ENCODE measurements at regions not wholly inside any gene's neighbourhood (a gene's known extent, or its start where the extent isn't known, plus 50 kb on each side); places are given as distances from the start of the nearest gene placed in this dataset.

- DNase-seq = no peak
These were observed 1006.0 kb upstream of the EEF2KMT start for GRCh38 chr16:6103561-6103960.

- DNase-seq = no peak
These were observed 1001.5 kb upstream of the EEF2KMT start for GRCh38 chr16:6099102-6099501.

GRCh38 chr16:6096931-6097670 is 999.5 kb upstream of the EEF2KMT start:
- no peak for DNase-seq

- DNase-seq = no peak
These were observed 997.8 kb upstream of the EEF2KMT start for GRCh38 chr16:6095414-6095813.

GRCh38 chr16:6091021-6091420 is 993.4 kb upstream of the EEF2KMT start:
- no peak for DNase-seq

GRCh38 chr16:6081320-6081976 is 983.9 kb upstream of the EEF2KMT start:
- DNase-seq = peak; percentile 20

- DNase-seq = no peak
These were observed 979.0 kb upstream of the EEF2KMT start for GRCh38 chr16:6076631-6077030.

- DNase-seq = no peak
These were observed 970.5 kb upstream of the EEF2KMT start for GRCh38 chr16:6068063-6068462.

GRCh38 chr16:6066652-6067051 is 969.1 kb upstream of the EEF2KMT start:
- no peak for DNase-seq

GRCh38 chr16:6063526-6063925 is 965.9 kb upstream of the EEF2KMT start:
- no peak for DNase-seq

- no peak for DNase-seq
These were observed 962.1 kb upstream of the EEF2KMT start for GRCh38 chr16:6059671-6060070.

GRCh38 chr16:6057821-6058220 is 960.2 kb upstream of the EEF2KMT start:
- DNase-seq = no peak

GRCh38 chr16:6048017-6048416 is 950.4 kb upstream of the EEF2KMT start:
- no peak for DNase-seq

- DNase-seq = no peak
These were observed 949.7 kb upstream of the EEF2KMT start for GRCh38 chr16:6047325-6047724.

- DNase-seq = no peak
These were observed 941.5 kb upstream of the EEF2KMT start for GRCh38 chr16:6038941-6039645.

GRCh38 chr16:6035161-6035560 is 937.6 kb upstream of the EEF2KMT start:
- no peak for DNase-seq

- DNase-seq = no peak
These were observed 936.9 kb upstream of the EEF2KMT start for GRCh38 chr16:6034511-6034910.

- no peak for DNase-seq
These were observed 934.8 kb upstream of the EEF2KMT start for GRCh38 chr16:6032438-6032837.

GRCh38 chr16:6031567-6031966 is 934.0 kb upstream of the EEF2KMT start:
- no peak for DNase-seq

GRCh38 chr16:6031102-6031501 is 933.5 kb upstream of the EEF2KMT start:
- no peak for DNase-seq

GRCh38 chr16:6027733-6028132 is 930.1 kb upstream of the EEF2KMT start:
- no peak for DNase-seq

- no peak for DNase-seq
These were observed 925.9 kb upstream of the EEF2KMT start for GRCh38 chr16:6023449-6023848.

- no peak for DNase-seq
These were observed 923.8 kb upstream of the EEF2KMT start for GRCh38 chr16:6021276-6021943.
